ENCODE measurements at regions not wholly inside any gene's neighbourhood (a gene's known extent, or its start where the extent isn't known, plus 50 kb on each side); places are given as distances from the start of the nearest gene placed in this dataset.

- no peak for DNase-seq
These were observed 525.9 kb upstream of the TMPO start for GRCh38 chr12:97989366-97989940.

- no peak for DNase-seq
These were observed 520.5 kb upstream of the TMPO start for GRCh38 chr12:97994746-97995484.

DNA sequence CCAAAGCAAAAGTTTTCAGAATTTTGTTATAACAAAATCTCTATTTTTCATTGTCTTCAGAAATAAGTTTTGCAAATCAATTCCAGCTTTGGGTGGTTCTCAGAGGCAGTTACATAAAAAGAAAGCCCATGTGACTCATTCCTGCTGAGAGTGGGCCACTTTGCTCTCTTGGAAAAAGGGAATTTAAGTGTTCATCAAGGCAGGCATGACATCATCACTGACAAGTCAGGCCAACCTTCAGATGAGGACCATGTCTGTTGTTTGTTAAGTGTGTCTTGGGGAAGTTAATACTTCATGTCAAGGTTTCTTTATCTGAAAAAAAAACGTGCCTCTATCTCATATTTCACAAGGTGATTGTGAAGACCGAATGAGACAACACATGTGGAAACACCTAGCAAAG is 519.8 kb upstream of the TMPO start:
- no peak for DNase-seq

- DNase-seq: no peak
These were observed 514.0 kb upstream of the TMPO start for GRCh38 chr12:98001430-98001829.

- peak; percentile 33 to 45 for DNase-seq
These were observed 512.4 kb upstream of the TMPO start for GRCh38 chr12:98002887-98003493.

- no peak for DNase-seq
These were observed 507.4 kb upstream of the TMPO start for GRCh38 chr12:98007963-98008362.

GRCh38 chr12:98013560-98013959 is 501.8 kb upstream of the TMPO start:
- DNase-seq: no peak

DNA sequence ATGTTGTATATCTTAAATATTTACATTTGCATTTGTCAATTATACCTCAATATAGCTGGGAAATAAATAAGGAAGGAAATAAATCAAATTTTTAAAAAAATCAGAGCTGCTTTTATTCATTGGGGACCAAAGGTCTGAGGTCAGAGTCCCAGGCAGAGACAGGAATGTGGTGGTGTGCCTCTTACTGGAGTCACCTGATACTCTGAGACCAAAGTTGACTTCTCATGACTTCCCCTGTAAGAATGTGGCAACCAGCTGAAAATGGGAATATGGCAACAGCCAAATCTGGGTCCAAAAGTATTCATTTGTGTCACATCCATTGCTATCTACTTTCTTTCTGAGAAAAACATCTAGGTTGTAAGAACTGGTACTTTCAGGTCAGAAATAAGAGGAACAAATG is 496.6 kb upstream of the TMPO start:
- no peak for DNase-seq

DNA sequence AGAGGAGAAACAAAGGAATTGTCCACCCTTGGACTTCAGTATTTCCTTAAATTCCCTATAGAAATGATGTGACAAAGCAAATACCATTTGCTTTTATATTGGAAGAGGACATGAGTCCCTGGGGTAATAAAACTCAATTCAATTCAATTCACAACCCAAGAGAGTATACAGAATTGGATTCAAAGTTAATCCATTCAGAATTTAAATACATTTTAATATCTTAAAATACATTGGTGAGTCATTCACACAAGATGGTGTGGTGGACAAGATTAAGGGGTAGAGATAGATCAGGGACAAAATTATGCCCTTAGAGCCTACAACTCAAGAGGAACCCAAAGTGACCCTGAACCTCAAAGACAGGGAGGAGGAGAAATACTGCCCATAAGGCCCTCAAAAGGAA is 495.0 kb upstream of the TMPO start:
- DNase-seq: no peak

GRCh38 chr12:98022961-98023360 is 492.4 kb upstream of the TMPO start:
- no peak for DNase-seq

DNA sequence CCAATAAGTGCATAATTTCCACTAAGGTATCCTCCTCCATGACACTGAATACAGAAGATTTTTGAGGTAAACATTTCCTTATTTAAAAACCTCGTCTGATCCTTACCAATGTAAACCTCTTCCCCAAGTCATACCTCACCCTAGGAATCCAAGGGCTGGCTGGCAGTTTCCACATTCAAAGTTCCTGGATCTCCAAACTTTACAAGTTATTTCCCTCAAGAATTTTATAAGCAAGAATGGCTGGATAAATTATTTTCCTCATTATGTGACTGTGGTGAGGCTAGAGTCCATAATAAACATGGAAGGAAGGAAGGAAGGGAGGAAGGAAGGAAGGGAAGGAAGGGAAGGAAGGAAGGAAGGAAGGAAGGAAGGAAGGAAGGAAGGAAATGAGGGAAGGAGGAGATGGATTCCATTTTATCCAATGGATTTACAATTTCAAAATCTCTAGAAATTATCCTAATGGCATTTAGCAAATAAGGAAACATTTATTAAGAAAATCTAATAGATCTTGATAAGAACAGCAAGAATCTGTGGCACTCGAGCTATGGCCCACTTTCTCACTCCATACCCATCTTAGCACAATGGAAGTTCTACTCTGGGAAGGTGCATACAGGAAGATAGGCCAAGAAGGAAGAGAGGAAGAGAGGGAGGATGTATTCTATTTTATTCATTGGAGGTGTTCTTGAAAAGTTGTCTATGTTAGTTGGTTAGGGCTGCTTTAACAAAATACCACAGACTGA is 477.8 kb upstream of the TMPO start:
- no peak for DNase-seq

DNA sequence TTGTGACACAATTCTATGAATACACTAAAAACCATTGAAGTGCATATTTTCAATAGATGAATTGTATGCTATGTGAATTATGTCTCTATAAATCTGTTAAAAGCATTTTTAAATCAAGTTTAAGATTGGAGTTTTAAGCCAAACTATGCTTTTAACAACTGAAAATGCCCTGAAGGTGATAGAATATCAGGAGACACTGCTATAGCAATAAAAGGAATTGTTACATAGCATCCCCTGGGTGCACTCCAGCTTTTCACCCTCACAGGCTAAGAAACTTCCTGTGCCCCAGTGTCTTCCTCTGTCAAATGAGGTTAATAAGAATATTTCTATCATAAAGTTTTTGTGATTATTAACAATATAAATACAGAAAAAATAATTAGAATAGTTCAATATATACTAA is 472.7 kb upstream of the TMPO start:
- no peak for DNase-seq

GRCh38 chr12:98045395-98045794 is 470.0 kb upstream of the TMPO start:
- no peak for DNase-seq

DNA sequence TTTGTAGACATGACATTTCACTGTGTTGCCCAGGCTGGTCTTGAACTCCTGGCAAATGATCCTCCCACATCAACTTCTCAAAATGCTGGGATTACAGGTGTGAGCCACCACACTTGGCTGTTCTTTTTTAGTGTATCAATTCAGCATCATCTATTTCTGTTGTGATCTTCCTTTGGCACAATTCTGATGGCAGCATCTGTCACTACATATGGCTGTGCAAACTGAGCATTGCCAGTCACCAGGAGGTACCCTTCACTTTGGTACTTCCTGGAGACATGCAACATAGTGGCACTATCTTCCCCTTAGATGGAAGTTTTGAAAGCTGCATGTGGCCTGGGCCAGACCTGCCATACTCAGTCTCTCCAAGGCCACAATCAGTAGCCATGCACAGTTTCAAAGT is 467.1 kb upstream of the TMPO start:
- no peak for DNase-seq

GRCh38 chr12:98053202-98053601 is 462.2 kb upstream of the TMPO start:
- no peak for DNase-seq

- DNase-seq: no peak
These were observed 457.7 kb upstream of the TMPO start for GRCh38 chr12:98057701-98058100.

DNA sequence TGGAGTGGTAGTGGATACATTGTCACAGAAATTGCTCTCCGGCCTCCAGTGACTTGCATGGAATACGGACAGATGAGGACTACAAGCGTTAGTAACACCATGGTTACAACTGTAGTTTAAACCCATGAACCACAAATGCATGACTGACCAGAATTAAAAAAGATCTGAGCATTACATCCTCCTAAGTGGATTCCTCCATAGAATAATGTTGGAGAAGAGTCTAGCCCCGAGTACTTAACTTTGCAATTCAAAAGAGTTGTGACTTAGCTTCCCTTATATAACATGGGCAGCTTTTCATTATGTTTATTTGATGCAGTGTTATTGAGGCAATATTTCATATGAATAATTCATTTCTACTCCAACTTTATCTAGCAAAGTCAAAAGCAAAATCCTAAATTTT is 457.2 kb upstream of the TMPO start:
- no peak for DNase-seq

GRCh38 chr12:98058838-98059237 is 456.6 kb upstream of the TMPO start:
- DNase-seq: no peak

GRCh38 chr12:98059659-98060343 is 455.6 kb upstream of the TMPO start:
- no peak for DNase-seq

- no peak for DNase-seq
These were observed 455.0 kb upstream of the TMPO start for GRCh38 chr12:98060411-98060810.

GRCh38 chr12:98062464-98063245 is 452.7 kb upstream of the TMPO start:
- no peak for DNase-seq

DNA sequence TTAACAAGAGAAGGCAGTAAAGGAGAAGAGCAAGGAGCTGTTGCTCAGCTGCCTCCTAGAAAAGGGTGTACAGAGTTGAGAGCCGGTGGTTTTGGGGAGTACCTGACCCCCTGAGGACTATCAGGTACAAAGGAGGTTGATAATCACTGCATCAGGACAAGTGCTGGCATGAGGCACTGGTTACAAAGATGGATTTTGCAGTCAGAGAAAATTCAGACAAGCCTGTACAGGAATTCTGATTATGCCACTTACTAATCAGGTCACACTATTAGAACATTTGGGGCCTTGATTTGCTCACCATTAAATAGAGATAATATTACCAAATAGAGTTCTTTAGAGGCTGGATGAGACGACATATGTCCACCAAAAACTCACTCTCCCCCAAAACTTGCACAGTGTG is 450.9 kb upstream of the TMPO start:
- no peak for DNase-seq
